Prostate gland (tissue), 2 donors: ENCODE measurements at regions not wholly inside any gene's neighbourhood (a gene's known extent, or its start where the extent isn't known, plus 50 kb on each side); places are given as distances from the start of the nearest gene placed in this dataset.
"Not testable (repeated sequence)": the region's sequence is repeated elsewhere in the genome, so short reads cannot be mapped to it uniquely, and the experiment has no call there.

ENCODE experiments used
- CTCF ChIP-seq, 4 experiments: fragments of 200-600 bp in 2 of 4; fragments of 450-650 bp in 2 of 4; sonication (generic) in 2 of 4; IDR thresholded peaks; 1 replicate in 3 of 4; 2 replicates in 1 of 4; pipeline ENCODE4 v1.5.1; 2016 to 2019; ENCODE audit warnings: antibody characterized with exemption in 4 of 4, mild to moderate bottlenecking in 2 of 4, moderate library complexity in 2 of 4
- POLR2A ChIP-seq: fragments of 450-650 bp; IDR thresholded peaks from one replicate; pipeline ENCODE4 v1.6.1; 2016; ENCODE audit warnings: antibody characterized with exemption, mild to moderate bottlenecking

- not testable (repeated sequence) for TF ChIP-seq POLR2A; CTCF (IDR thresholded peaks at IDR 0.05)
These were observed 454.9 kb downstream of the SPATA31A1 start for GRCh38 chr9:39810401-39810800.
